Brain pericyte (primary cell): ENCODE measurements at regions not wholly inside any gene's neighbourhood (a gene's known extent, or its start where the extent isn't known, plus 50 kb on each side); places are given as distances from the start of the nearest gene placed in this dataset.

Experiments
- DNase-seq: peaks from one replicate; pipeline ENCODE4 v3.0.0-alpha.2; 2012; ENCODE audit warnings: low read depth, low spot score

- no peak for DNase-seq
These were observed 128.2 kb downstream of the CPEB2 start for GRCh38 chr4:15130441-15130840.

GRCh38 chr4:15131551-15131950, 129.3 kb downstream of the CPEB2 start:
- DNase-seq: no peak

- DNase-seq: no peak
These were observed 130.5 kb downstream of the CPEB2 start for GRCh38 chr4:15132739-15133138.

- DNase-seq: no peak
These were observed 137.3 kb downstream of the CPEB2 start for GRCh38 chr4:15139599-15139998.

- DNase-seq: no peak
These were observed 139.9 kb downstream of the CPEB2 start for GRCh38 chr4:15142201-15142600.

- no peak for DNase-seq
These were observed 141.3 kb downstream of the CPEB2 start for GRCh38 chr4:15143551-15143950.

GRCh38 chr4:15144249-15144966, 142.1 kb downstream of the CPEB2 start:
- no peak for DNase-seq

GRCh38 chr4:15144967-15145295, 142.7 kb downstream of the CPEB2 start:
- no peak for DNase-seq

GRCh38 chr4:15145709-15146108, 143.4 kb downstream of the CPEB2 start:
- DNase-seq: no peak

- DNase-seq: no peak
These were observed 145.4 kb downstream of the CPEB2 start for GRCh38 chr4:15147714-15148113.

- no peak for DNase-seq
These were observed 145.9 kb downstream of the CPEB2 start for GRCh38 chr4:15148199-15148598.

- DNase-seq: no peak
These were observed 146.4 kb downstream of the CPEB2 start for GRCh38 chr4:15148691-15149090.

GRCh38 chr4:15149234-15149838, 147.1 kb downstream of the CPEB2 start:
- DNase-seq: no peak

GRCh38 chr4:15149839-15150592, 147.7 kb downstream of the CPEB2 start:
- DNase-seq: peak; percentile 45

GRCh38 chr4:15150631-15151030, 148.3 kb downstream of the CPEB2 start:
- DNase-seq: no peak

- DNase-seq: no peak
These were observed 148.8 kb downstream of the CPEB2 start for GRCh38 chr4:15151033-15151432.

GRCh38 chr4:15153662-15154061, 151.4 kb downstream of the CPEB2 start:
- DNase-seq: no peak

GRCh38 chr4:15158406-15159091, 156.3 kb downstream of the CPEB2 start:
- no peak for DNase-seq

GRCh38 chr4:15159477-15160019, 157.3 kb downstream of the CPEB2 start:
- no peak for DNase-seq

GRCh38 chr4:15161439-15161838, 159.2 kb downstream of the CPEB2 start:
- no peak for DNase-seq

GRCh38 chr4:15162046-15162445, 159.8 kb downstream of the CPEB2 start:
- no peak for DNase-seq
